ENCODE measurements at regions not wholly inside any gene's neighbourhood (a gene's known extent, or its start where the extent isn't known, plus 50 kb on each side); places are given as distances from the start of the nearest gene placed in this dataset.

DNA sequence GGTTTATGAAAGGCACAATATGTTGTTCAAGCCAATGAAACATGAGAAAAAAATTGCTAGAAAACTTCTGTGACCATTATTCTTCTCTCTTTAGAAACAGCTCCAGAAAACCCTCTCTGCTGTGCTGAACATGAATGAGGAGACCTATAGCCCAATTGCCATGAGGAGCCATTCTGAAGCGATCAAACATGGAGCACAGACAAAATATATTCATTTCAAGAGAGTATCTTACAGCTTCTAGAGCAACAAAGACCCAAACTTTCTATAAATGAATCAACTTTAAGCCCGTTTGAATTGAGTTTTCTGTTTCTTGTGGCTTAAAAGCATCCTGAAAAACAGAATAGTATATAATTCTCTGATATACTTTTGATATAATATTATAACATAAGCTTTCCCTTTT is 83.4 kb upstream of the UCN3 start:
- TF ChIP-seq POLR2A (IDR thresholded peaks at IDR 0.05; ENCODE audit: extremely low read depth, insufficient read length) (no peak), MYC (IDR thresholded peaks at IDR 0.05; ENCODE audit: low read depth, low read length) (no peak)
- TF ChIP-seq, protein P1, sequence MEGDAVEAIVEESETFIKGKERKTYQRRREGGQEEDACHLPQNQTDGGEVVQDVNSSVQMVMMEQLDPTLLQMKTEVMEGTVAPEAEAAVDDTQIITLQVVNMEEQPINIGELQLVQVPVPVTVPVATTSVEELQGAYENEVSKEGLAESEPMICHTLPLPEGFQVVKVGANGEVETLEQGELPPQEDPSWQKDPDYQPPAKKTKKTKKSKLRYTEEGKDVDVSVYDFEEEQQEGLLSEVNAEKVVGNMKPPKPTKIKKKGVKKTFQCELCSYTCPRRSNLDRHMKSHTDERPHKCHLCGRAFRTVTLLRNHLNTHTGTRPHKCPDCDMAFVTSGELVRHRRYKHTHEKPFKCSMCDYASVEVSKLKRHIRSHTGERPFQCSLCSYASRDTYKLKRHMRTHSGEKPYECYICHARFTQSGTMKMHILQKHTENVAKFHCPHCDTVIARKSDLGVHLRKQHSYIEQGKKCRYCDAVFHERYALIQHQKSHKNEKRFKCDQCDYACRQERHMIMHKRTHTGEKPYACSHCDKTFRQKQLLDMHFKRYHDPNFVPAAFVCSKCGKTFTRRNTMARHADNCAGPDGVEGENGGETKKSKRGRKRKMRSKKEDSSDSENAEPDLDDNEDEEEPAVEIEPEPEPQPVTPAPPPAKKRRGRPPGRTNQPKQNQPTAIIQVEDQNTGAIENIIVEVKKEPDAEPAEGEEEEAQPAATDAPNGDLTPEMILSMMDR (IDR thresholded peaks at IDR 0.05; ENCODE audit: low read depth, low read length) = no peak
